GM19328 (cell line): ENCODE measurements at regions not wholly inside any gene's neighbourhood (a gene's known extent, or its start where the extent isn't known, plus 50 kb on each side); places are given as distances from the start of the nearest gene placed in this dataset.

ENCODE experiments used
- ATAC-seq: cut with Tn5 transposase; IDR thresholded peaks from one replicate; pipeline ENCODE4 v1.9.1; 2021; ENCODE audit warnings: mild to moderate bottlenecking, moderate library complexity; ENCODE audit not compliant: unreplicated experiment

DNA sequence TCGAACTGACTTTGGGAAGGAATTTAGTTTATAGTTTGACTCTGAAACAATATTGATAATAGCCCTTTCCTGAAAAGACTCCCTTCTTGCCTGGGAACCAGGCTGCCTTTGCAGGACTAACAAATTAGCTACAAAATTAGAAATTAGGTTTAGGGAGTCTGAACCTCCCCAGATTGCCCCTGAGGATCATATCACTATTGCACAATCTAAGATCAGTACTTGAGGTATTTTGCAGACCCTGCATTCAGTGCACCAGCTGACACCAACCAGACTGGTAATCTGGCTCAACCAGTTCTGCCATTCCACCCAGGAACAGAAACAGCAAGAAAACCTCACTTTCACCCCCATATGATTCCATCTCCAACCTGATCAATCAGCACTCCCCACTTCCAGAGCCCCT, 131.8 kb upstream of the GALNT5 start:
- ATAC-seq, result no peak

DNA sequence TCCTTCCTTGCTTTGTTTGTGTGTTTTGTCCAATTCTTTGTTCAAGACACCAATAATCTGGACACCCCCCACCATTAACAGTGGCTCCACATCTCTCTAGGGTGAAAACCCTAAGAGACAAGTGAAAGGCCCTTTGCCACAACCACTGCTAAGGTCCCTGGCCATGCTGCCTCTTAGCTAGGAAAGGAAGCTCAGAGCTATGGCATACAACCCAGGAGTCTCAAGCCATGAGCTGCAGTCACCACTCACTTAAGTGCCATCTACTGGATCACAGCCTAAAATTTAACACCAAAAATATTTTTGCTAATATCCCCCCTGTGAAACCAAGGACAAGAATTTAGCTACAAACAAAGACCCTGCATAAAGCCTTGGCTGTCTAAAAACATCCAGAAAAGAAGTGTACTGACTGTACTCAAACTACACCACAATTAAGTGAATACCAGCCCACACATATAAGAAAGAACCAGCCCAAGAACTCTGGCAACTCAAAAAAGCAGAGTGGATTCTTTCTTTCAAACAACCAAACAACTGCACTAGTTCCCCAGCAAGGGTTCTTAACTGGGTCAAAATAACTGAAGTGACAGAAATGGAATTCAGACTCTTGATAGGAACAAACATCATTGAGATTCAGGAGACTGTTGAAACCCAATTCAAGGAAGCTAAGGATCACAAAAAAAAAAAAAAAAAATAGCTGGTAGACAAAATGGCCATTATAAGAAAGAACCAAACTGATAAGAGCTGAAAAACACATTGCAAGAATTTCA, 130.1 kb upstream of the GALNT5 start:
- no peak for ATAC-seq

DNA sequence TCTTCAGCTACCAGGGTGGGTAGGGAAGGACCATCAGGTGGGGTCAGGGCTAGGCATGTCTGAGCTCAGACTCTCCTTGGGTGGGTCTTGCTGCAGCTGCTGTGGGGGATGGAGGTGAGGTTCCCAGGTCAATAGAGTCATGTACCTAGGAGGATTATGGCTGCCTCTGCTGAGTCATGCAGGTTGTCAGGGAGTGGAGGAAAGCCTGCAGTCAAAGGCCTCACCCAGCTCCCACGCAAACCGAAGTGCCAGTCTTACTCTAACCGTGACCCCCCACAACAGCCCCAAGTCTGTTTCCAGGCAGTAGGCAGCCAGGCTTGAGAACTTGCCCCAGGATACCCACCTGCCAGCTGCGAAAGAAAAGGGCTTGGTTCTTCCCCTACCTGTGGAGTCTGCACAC, 113.6 kb upstream of the GALNT5 start:
- no peak for ATAC-seq

- ATAC-seq, result no peak
These were observed 108.2 kb upstream of the GALNT5 start for GRCh38 chr2:157149270-157149669.

- ATAC-seq, result peak; percentile 70
These were observed 106.8 kb upstream of the GALNT5 start for GRCh38 chr2:157150747-157151146.

- ATAC-seq, result no peak
These were observed 105.1 kb upstream of the GALNT5 start for GRCh38 chr2:157152362-157152761.

DNA sequence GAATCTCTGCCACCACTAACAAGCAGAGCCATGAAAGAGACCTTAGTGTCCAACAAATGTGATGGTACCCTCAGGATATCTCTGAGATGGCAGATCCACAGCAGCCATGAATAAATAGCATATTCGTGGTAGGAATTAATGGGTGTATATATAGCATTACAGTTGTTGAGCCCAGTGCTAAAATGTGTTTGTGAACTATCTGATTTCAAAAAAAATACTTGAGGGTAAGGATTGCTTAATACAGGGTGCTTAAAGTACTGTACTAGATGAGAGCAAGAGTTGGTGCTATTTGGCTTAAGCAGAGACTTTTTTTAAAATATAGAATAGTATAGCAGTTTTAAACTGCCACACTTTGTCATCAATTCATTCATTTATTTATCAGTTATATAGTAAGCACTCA, 101.5 kb upstream of the GALNT5 start:
- ATAC-seq, result no peak

- ATAC-seq, result no peak
These were observed 99.4 kb upstream of the GALNT5 start for GRCh38 chr2:157158111-157158510.

- no peak for ATAC-seq
These were observed 98.1 kb upstream of the GALNT5 start for GRCh38 chr2:157159221-157159934.

GRCh38 chr2:157160111-157160510, 97.4 kb upstream of the GALNT5 start:
- no peak for ATAC-seq

GRCh38 chr2:157164370-157164769, 93.1 kb upstream of the GALNT5 start:
- no peak for ATAC-seq

DNA sequence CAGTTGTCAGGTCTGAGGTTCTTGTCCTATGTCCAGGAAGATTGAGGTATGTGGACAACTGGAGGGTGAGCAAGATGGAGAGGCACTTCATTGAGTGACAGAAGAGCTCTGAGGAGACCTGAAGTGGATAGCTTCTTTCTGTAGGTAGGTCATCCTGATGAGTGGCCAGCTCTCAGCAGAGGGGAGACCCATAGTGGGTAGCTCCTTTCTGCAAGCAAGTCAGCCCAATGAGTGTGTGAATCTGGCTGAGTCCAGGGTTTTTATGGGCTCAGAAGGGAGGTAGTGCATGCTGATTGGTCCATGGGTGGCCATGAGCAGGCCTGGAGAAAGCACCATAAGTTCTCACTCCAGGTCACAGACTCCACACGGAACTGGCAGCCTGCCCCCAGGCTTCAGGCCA, 92.6 kb upstream of the GALNT5 start:
- ATAC-seq, result no peak

DNA sequence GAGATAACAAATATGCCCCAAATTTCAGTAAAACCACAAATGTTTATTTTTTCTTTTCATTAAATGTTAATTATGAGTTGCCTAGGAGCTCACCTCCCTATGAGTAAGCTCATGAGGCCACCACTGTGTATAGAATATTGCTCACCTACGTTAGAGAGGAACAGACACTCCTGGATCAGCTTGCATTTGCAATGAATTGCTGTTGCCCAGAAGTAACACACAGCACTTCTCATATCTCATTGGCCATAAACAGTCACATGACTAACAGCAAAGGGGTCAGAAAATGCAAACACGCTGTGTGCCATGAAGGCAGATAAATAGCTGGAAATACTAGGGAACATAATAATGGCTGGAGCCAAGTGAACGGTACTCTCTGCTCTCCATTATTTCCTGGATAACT, 89.0 kb upstream of the GALNT5 start:
- no peak for ATAC-seq

DNA sequence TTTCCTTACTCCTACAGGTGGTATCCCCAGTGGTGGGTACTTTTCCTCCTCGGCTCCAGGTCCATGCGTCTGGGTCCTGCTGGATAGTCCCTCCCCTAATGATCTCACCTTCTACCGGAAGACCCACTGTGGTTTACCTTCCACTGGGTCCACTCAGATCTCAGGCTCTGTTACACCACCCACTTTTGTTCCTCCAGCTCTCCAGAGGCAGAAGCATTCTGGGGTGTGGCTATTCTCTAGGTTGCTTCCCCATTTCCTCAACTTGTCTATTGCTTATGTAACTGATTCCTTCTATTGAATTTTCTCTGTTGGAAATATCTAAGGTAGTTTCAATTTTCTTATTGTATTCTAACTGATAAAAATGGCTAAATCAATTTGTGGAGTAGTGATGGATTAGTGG, 87.6 kb upstream of the GALNT5 start:
- ATAC-seq, result no peak

GRCh38 chr2:157170299-157170698, 87.2 kb upstream of the GALNT5 start:
- no peak for ATAC-seq

- no peak for ATAC-seq
These were observed 85.3 kb upstream of the GALNT5 start for GRCh38 chr2:157172239-157172638.

DNA sequence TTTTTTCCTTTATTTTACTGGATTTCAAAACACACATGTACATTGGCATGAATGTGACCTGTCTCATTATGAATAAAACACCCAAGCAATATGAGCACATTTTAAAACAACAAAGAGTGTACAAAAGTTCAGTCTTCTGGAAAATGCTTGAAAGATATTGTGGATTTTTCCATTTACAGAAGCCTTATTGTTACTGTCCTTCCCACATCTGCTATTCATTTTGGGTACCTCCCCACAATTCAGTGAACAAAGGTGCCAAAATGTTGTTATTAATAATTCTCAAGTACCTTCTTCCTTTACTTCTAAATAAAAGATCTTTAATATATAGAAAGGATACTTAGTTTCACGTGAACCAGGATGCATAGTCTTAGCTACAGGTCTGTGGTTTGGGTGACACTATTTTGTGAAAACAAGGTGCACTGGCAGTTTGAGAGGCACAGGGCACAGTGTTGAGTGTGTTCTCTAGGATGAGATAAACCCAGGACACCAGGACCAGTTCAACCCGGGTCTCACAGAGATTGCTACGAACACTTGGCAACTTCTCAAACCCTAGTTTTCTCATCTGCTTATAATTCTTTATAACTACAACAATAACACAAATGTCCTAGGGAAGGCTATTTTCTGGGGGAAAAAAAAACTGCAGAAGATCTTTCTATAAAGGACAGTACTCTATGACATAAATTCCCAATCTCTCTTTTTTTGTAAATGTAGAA, 84.5 kb upstream of the GALNT5 start:
- ATAC-seq, result no peak

DNA sequence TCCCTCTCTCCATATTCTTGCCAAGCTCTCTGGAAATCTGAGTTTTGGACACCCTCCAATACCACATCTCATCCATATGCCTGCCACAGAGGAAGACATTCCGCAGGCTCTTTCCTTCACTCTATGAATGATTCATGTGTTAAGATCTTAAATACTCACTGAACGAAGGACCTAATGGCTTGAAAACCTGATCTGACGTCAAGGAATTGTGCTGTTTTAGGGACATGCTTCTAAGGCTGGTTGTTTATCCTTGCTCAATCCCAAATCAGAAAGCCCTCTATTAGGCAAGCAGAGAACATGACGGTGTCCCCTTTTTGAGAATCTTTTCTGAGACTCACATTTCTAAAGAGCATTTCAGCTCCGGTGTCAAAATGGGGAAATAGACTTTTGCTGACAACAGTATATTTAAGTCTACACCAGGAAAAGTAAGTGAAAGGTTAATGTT, 83.7 kb upstream of the GALNT5 start:
- no peak for ATAC-seq

DNA sequence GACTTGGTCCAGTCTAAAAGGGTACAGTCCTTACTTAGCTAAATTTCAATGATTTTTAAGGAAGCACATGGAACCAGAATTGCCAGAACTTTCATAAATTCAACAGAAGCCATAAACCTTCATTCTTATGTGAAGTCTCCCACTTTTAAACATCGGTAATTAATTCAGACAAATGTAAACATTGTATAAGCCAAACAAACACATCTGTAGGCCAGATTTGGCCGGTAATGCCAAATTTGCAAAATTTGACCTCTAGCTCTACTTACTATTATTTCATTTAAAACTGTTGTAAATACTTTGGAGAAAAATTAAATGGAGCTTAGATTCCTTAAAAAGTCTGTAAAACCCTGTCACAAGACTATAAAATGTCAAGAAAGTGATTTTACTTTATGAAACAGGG, 83.2 kb upstream of the GALNT5 start:
- ATAC-seq, result no peak

DNA sequence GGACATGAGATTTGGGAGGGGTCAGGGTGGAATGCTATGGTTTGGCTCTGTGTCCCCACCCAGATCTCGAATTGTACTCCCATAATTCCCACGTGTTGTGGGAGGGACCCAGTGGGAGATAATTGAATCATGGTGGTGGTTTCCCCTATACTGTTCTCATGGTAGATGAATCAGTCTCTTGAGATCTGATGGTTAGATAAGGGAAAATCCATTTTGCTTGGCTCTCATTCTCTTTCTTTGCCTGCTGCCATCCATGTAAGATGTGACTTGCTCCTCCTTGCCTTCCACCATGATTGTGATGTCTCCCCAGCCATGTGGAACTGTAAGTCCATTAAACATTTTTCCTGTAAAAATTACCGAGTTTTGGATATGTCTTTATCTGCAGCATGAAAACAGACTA, 80.9 kb upstream of the GALNT5 start:
- ATAC-seq, result no peak

DNA sequence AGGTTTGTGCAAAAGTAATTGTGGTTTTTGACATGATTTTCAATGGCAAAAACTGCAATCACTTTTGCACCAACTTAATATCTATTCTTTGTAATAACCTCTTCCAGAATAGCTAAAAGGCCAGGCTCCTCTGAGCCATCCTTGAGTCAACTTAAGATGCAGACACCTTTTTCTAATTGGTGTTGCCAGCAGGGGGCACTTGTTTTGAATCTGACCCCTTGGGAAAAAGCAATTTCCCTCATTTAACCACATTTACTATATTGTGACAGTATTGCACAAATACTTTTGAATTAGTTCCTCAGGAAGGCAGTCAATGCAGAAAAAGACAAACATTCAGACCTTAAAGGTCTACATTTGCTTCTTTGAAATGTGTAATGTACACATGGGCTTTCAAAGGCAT, 78.6 kb upstream of the GALNT5 start:
- ATAC-seq, result no peak
